ENCODE measurements at regions not wholly inside any gene's neighbourhood (a gene's known extent, or its start where the extent isn't known, plus 50 kb on each side); places are given as distances from the start of the nearest gene placed in this dataset.

GRCh38 chr22:44401783-44402110 lies 89.0 kb upstream of the SHISAL1 start:
- Histone ChIP-seq H3K9me3 (no peaks in the 10 kb centered on the region), H3K27me3 (peaks cover 2% of the 10 kb centered on the region), H3K4me3 (no peak overlapping the region), H3K4me1 (no peaks in the 10 kb centered on the region), H3K27ac (no peak overlapping the region), H3K36me3 (no peaks in the 10 kb centered on the region)
- no peak for ATAC-seq
- TF ChIP-seq, protein P1, sequence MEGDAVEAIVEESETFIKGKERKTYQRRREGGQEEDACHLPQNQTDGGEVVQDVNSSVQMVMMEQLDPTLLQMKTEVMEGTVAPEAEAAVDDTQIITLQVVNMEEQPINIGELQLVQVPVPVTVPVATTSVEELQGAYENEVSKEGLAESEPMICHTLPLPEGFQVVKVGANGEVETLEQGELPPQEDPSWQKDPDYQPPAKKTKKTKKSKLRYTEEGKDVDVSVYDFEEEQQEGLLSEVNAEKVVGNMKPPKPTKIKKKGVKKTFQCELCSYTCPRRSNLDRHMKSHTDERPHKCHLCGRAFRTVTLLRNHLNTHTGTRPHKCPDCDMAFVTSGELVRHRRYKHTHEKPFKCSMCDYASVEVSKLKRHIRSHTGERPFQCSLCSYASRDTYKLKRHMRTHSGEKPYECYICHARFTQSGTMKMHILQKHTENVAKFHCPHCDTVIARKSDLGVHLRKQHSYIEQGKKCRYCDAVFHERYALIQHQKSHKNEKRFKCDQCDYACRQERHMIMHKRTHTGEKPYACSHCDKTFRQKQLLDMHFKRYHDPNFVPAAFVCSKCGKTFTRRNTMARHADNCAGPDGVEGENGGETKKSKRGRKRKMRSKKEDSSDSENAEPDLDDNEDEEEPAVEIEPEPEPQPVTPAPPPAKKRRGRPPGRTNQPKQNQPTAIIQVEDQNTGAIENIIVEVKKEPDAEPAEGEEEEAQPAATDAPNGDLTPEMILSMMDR (IDR thresholded peaks at IDR 0.05) = no peak
- TF ChIP-seq POLR2AphosphoS5 (IDR thresholded peaks at IDR 0.05) = no peak
- TF ChIP-seq EP300 (IDR thresholded peaks at IDR 0.05) = no peak
- no peak for TF ChIP-seq POLR2A (IDR thresholded peaks at IDR 0.05)
- WGBS, 2 donors (ENCODE audit: low coverage in 1 of 2) = no CpG with 5 or more reads among the region's 9 CpGs

GRCh38 chr22:44400763-44401060 lies 88.0 kb upstream of the SHISAL1 start:
- Histone ChIP-seq H3K9me3 (no peaks in the 10 kb centered on the region), H3K36me3 (no peaks in the 10 kb centered on the region), H3K27ac (no peak overlapping the region), H3K4me1 (no peaks in the 10 kb centered on the region), H3K4me3 (no peak overlapping the region), H3K27me3 (peaks cover 8% of the 10 kb centered on the region)
- no peak for TF ChIP-seq EP300 (IDR thresholded peaks at IDR 0.05)
- ATAC-seq = no peak
- 92% methylated on average over 2 of the region's 3 CpGs; no CpG with 5 or more reads in 1 of the 2 donors for WGBS, 2 donors (ENCODE audit: low coverage in 1 of 2)

- 85 to 97% methylated on average over 5 to 6 of the region's 15 CpGs for WGBS, 2 donors (ENCODE audit: low coverage in 1 of 2)
- Histone ChIP-seq H3K9me3 (no peaks in the 10 kb centered on the region), H3K4me1 (no peaks in the 10 kb centered on the region), H3K27ac (no peak overlapping the region), H3K36me3 (no peaks in the 10 kb centered on the region), H3K27me3 (peaks cover 8% of the 10 kb centered on the region), H3K4me3 (no peak overlapping the region)
- no peak for ATAC-seq
- TF ChIP-seq, protein P1 (IDR thresholded peaks at IDR 0.05) = no peak
- TF ChIP-seq EP300 (IDR thresholded peaks at IDR 0.05) (no peak), POLR2A (IDR thresholded peaks at IDR 0.05) (no peak), POLR2AphosphoS5 (IDR thresholded peaks at IDR 0.05) (no peak)
Measured at GRCh38 chr22:44399906-44400762, 87.4 kb upstream of the SHISAL1 start.

DNA sequence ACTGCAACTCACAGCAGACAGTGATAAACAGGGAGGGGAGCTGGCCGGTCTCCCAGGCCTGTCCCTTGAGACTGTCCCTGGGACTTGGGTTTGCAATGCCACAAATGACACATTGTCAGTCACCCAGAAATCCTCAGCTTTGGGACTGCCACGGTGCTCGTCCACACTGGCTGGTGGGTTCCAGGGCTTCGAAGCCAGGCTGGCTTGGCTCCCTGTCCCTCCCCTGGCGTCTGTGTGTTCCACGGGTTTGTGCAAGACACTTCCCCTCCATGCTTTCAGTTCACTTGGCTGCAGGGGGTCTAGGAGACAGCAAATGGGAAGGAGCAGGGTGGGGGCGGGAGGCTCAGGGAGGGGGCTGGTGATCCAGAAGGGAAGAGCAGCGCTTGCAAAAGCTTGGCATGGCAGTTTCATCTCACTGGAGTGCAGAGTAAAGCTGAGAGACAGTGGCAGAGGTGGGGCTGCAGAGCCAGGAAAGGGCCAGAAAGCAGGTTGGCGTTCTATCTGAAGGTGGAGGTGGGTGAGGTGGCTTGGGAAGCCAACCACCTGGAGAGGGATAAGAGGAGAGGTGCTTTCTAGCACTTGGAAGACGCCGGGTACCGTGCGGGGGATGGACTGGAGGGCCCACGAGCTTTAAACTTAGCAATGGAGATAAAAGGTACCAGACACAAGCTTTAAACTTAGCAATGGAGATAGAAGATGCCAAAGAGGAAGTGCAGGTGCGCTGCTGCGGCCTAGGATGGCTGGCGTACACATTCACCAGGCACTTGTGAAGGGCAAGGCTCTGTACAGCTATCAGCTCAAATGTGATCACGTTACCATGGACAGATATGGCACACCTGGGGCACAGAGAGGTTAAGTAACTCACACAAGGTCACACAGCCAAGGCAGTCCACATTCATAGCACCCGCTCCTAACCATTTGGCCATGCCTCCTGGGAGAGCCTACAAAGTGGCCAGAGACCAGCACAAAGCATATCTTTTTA lies 86.4 kb upstream of the SHISAL1 start:
- WGBS, 2 donors (ENCODE audit: low coverage in 1 of 2) = 87 to 90% methylated on average over 3 to 12 of the region's 19 CpGs
- TF ChIP-seq POLR2A (IDR thresholded peaks at IDR 0.05) = no peak
- TF ChIP-seq POLR2AphosphoS5 (IDR thresholded peaks at IDR 0.05) = no peak

DNA sequence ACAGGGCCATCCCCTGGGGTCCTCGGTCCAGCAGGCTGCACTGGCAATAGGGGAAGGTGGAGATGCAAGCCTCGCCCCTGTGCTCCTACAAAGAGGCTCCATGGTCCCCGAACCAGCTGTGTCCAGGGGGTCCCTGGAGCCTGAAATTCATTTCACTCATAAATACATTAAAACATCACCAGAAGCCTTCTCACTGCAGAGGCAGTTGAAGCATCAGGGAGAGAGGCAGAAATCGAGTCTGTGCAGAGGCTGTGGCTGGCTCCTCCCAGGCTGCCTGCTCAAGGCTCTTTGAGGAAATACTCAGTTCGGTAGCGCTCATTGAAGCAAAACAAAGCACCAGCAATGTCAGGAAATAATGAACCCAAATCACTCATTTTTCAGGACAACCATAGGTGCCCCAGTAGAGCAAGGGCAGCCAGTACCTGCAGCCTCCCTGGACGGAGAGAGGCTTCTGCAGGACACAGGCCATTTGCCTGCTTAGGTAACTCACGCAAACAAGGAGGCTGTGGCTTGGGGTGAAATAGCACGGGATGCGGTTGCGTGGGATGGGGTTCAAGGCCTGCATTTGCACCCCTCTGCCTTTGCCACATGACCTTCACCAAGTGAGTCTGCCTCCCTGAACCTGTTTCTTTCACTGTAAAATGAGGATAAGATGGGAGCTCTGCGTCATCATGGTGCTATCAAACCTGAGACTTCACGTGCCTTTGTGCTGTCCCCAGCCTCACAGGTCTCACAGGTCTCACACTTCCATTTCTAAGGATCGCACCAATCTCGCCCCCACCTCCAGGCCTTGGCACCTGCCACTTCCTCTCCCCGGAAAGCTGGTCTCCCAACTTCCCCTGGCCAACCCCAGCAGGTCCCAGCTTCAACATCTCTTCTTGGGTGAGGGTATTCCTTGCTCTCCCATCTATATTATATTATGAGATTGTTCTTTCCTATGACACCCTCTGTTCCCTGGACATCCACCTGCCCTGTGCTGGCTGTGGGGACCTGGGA lies 84.3 kb upstream of the SHISAL1 start:
- no peak for TF ChIP-seq POLR2A (IDR thresholded peaks at IDR 0.05)
- TF ChIP-seq POLR2AphosphoS5 (IDR thresholded peaks at IDR 0.05) = no peak
- TF ChIP-seq EP300 (IDR thresholded peaks at IDR 0.05) = no peak
- no peak overlapping the region for H3K4me3 ChIP-seq
- no peaks in the 10 kb centered on the region for H3K36me3 ChIP-seq
- no peaks in the 10 kb centered on the region for H3K4me1 ChIP-seq
- H3K27ac ChIP-seq = no peak overlapping the region
- ATAC-seq = no peak
- WGBS, 2 donors (ENCODE audit: low coverage in 1 of 2) = 78 to 97% methylated on average over 6 to 8 of the region's 16 CpGs
- no peaks in the 10 kb centered on the region for H3K9me3 ChIP-seq
- H3K27me3 ChIP-seq = peaks cover 8% of the 10 kb centered on the region

More for the DNA sequence above, 86.4 kb upstream of the SHISAL1 start:
- Histone ChIP-seq H3K9me3 (no peaks in the 10 kb centered on the region), H3K4me1 (no peaks in the 10 kb centered on the region), H3K27me3 (peaks cover 8% of the 10 kb centered on the region), H3K36me3 (no peaks in the 10 kb centered on the region), H3K27ac (no peak overlapping the region), H3K4me3 (no peak overlapping the region)
- ATAC-seq = no peak

All from gastroesophageal sphincter (tissue), 4 donors.